Activated CD4-positive, alpha-beta T cell treated with anti-CD3 and anti-CD28 coated beads, Interleukin-2, amount 50 U/mL, for 16 hours (primary cell): ENCODE measurements at regions not wholly inside any gene's neighbourhood (a gene's known extent, or its start where the extent isn't known, plus 50 kb on each side); places are given as distances from the start of the nearest gene placed in this dataset.
"Not testable (repeated sequence)": the region's sequence is repeated elsewhere in the genome, so short reads cannot be mapped to it uniquely, and the experiment has no call there.

Experiments used
- DNase-seq: peaks from one replicate; pipeline ENCODE4 v3.0.0-alpha.2; 2020

DNA sequence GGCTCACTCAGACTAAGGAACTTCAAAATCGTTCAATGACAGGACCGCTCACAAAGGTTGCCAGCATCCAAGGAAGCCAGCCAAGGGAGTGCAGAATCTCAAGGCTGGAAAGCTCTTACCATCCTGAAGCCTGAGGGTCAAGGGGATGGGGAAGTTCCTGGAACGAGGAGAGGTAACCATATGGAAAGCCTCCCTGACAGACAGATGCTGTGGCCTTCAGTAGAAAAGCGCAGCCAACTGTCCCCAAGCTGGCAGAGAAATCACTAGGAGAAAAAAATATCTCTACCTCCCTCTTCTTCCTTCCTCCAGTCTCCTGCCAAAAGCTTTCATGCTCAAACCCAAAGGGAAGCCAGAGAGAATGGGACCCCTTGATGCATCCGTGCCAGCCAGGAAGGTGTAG is 90.5 kb upstream of the RANBP3L start:
- no peak for DNase-seq

DNA sequence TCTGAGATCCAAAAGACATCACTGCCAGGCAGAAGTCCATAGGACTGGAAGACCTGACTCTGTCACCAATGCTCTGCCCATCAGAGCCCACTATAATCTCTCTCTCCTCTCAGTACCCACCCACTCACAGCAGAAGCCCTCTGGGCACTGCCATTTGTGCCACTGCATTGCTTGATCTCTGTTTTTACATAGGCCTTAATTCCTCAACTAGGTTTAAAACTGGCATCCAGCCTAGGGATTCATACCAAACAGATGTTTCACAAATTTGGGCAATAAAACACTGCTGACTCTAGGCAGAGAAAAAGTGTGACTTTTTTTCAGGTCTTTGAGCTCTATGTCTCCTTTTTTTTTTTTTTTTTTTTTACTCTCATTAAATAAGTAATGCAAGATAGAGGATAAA is 91.1 kb upstream of the RANBP3L start:
- DNase-seq = no peak

GRCh38 chr5:36393656-36394428 is 92.1 kb upstream of the RANBP3L start:
- DNase-seq = no peak

- DNase-seq = no peak
Measured at GRCh38 chr5:36395260-36395659, 93.6 kb upstream of the RANBP3L start.

DNA sequence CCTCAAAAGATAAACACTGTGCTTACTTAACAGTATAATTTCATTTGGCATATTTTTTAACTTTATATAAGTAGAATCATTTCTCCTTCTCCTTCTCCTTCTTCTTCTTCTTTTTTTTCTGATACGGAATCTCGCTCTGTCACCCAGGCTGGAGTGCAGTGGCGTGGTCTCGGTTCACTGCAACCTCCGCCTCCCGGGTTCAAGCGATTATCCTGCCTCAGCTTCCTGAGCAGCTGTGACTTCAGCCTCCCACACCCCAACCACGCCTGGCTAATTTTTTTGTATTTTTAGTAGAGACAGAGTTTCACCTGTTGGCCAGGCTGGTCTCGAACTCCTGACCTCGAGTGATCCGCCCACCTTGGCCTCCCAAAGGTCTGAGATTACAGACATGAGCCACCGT is 94.2 kb upstream of the RANBP3L start:
- not testable (repeated sequence) for DNase-seq

GRCh38 chr5:36396640-36397039 is 94.9 kb upstream of the RANBP3L start:
- no peak for DNase-seq

GRCh38 chr5:36397901-36398536 is 96.3 kb upstream of the RANBP3L start:
- no peak for DNase-seq

DNA sequence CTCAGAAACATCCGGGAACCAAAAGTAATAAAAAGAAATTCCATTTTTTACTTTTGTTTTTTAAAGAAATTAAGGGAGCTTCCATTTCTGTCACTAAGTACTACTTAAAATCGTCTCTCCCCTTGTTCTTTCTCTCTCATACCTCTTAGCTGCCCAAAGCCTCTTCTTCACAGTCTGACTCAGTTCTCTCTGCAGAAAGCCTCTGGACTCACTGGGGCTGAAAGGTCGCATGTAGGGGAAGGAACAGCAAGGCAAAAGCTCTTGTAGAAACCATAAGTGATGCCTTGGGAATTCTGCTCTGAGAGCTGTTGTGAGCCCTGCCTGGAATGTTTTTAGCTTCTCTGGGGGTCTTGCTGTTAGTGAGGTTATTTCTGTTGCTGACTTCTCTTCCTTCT is 100.8 kb upstream of the RANBP3L start:
- DNase-seq = no peak

- no peak for DNase-seq
Measured at GRCh38 chr5:36403632-36404311, 102.1 kb upstream of the RANBP3L start.

DNA sequence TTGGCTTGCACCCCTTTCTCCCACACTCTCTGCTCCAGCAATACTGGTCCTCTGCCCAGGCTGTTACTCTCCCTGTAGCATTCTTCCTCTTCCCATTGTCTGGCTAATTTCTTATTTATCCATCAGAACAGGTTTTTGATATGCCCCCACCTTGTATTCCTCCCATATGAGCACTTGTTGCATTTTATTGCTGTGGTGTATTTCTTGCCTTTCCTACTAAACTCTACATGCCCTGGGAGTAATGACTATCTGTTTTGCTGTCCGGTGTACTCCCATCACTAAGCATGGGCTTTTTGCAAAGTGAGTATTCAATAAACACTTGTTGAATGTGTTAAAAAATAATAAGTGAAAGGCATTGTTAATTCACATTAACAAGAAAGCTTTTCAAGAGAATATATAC is 104.3 kb upstream of the RANBP3L start:
- DNase-seq = no peak

GRCh38 chr5:36407396-36407795 is 105.7 kb upstream of the RANBP3L start:
- no peak for DNase-seq

GRCh38 chr5:36409711-36410110 is 108.0 kb upstream of the RANBP3L start:
- DNase-seq = not testable (repeated sequence)

GRCh38 chr5:36410672-36411071 is 109.0 kb upstream of the RANBP3L start:
- not testable (repeated sequence) for DNase-seq

- DNase-seq = no peak
Measured at GRCh38 chr5:36414869-36415282, 113.2 kb upstream of the RANBP3L start.

GRCh38 chr5:36416605-36417004 is 114.9 kb upstream of the RANBP3L start:
- no peak for DNase-seq

DNA sequence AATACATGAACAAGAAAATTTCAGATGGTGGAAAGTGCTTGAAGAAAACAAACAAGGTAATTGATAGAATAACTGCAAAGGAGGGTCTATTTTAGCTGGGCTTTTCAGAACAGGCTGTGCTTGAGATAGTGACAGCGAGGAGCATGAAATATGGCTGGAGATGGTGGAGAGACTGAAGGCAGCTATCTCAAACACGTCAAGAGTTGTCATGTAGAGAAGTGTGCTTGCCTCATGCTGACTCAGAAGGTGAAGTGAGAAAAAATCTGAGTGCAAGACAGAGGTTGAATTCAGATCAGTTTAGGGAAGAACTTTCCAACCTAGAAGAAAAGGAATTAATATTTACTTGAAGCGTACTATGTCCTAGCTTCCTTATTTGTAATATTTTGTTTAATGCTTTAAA is 115.5 kb upstream of the RANBP3L start:
- DNase-seq = no peak

- DNase-seq = no peak
Measured at GRCh38 chr5:36417668-36418067, 116.0 kb upstream of the RANBP3L start.

GRCh38 chr5:36418152-36418979 is 116.7 kb upstream of the RANBP3L start:
- no peak for DNase-seq

GRCh38 chr5:36421256-36421655 is 119.6 kb upstream of the RANBP3L start:
- DNase-seq = no peak

DNA sequence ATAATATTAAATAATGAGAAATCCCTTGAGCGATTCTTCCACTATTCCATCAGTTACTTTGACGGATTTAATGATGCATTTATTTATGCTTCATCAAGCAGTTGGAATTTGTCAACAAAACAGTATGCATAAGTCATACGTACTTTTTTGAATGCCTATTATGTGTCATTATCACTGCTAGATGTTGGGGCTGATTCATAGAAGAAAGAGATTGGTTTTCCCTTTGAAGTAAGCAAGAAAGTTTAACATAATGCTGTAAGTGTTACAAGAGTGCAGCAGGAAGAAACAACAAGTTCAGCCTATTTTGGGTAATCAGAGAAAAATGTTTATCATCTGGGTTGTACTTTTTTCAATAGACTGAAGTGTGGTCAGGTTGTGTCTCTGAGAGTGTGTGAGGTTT is 121.2 kb upstream of the RANBP3L start:
- no peak for DNase-seq

DNA sequence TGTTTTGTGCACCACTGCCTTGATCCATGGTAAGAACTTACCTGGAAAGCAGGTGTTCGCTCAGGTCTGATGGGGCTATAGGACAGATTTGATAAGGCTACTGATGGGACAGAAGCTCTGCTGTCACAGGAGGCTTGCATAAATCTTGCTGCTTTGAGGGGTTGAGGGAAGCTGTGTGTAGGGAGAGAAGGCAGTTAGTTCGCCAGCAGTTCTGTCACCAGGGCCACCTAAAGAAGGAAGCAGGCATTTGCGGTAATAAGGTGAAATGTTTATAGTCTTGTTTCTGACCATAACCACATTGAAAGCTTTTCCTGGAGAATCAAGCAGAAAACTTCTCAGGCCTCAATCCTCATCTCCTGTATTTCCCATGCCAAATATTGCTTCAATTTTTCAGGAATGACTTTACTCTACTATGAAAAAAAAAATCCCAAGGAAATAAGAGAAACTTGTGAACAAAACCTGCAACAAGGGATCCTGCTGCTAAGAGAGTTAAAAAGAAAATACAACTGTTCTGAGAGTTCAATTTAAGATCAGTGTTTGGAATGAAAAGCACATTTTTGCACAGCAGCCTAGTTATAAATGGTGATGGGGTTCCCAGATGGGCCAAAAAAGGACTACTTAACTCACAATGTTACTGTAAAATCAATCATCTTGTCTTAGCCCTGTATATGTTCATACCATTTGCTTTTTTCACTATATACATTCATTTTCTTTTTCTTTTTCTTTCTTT is 122.0 kb upstream of the RANBP3L start:
- DNase-seq = no peak

- not testable (repeated sequence) for DNase-seq
Measured at GRCh38 chr5:36426070-36426469, 124.4 kb upstream of the RANBP3L start.
